Tibial artery (tissue), 4 donors: ENCODE measurements at regions not wholly inside any gene's neighbourhood (a gene's known extent, or its start where the extent isn't known, plus 50 kb on each side); places are given as distances from the start of the nearest gene placed in this dataset.

Source experiments
- DNase-seq, 2 donors: peaks; one replicate each; pipeline ENCODE4 v3.0.0-alpha.2; 2019
- H3K27ac ChIP-seq, 2 donors: fragments of 200-600 bp; sonication (generic) in 1 of 2; 1 replicate in 1 of 2; 2 replicates in 1 of 2; pipeline ENCODE4 v1.5.1; 2018 to 2019; ENCODE audit warnings: mild to moderate bottlenecking in 1 of 2
- H3K27me3 ChIP-seq, 2 donors: fragments of 200-600 bp; sonication (generic) in 1 of 2; one replicate each; pipeline versions ENCODE4 v1.5.1 to v1.6.0; 2016 to 2019
- H3K36me3 ChIP-seq, 3 donors: fragments of 200-600 bp; sonication (generic) in 2 of 3; one replicate each; pipeline ENCODE4 v1.5.1; 2016 to 2019; ENCODE audit warnings: mild to moderate bottlenecking in 2 of 3
- H3K4me1 ChIP-seq, 4 donors: fragments of 200-600 bp; sonication (generic) in 2 of 4; 1 replicate in 3 of 4; 2 replicates in 1 of 4; pipeline ENCODE4 v1.5.1; 2016 to 2019
- H3K4me3 ChIP-seq, 2 donors: fragments of 200-600 bp; sonication (generic) in 1 of 2; 1 replicate in 1 of 2; 2 replicates in 1 of 2; pipeline ENCODE4 v1.5.1; 2018 to 2019; ENCODE audit warnings: mild to moderate bottlenecking in 2 of 2
- H3K9me3 ChIP-seq, 3 donors: fragments of 200-600 bp; sonication (generic) in 1 of 3; one replicate each; pipeline ENCODE4 v1.5.1; 2016 to 2019
- CTCF ChIP-seq, 2 experiments: fragments of 200-600 bp in 1 of 2; fragments of 450-650 bp in 1 of 2; IDR thresholded peaks; one replicate each; pipeline ENCODE4 v1.5.1; 2017 to 2019; ENCODE audit warnings: antibody characterized with exemption in 2 of 2, mild to moderate bottlenecking in 1 of 2, moderate library complexity in 1 of 2
- intact Hi-C: fragments of 100-400 bp; cut with DNase I; formaldehyde crosslinking; loops from one replicate; pipeline ENCODE4 v1.15.0; 2023; ENCODE audit warnings: low total_unique reads

DNA sequence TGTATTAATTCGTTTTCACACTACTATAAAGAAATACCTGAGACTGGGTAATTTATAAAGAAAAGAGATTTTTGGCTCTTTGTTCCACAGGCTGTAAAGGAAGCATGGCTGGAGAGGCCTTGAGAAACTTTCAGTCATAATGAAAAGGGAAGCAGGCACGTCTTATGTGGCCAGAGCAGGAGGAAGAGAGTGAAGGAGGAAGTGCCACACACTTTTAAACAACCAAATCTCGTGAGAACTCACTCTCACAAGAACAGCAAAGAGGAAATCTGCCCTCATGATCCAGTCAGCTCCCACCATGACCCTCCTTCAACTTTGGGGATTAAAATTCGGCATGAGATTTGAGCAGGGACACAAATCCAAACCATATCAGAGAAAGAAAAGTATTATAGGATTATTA, 1255.9 kb upstream of the MIR17HG start:
- no peaks in the 10 kb centered on the region for H3K4me1 ChIP-seq
- DNase-seq = no peak
- intact Hi-C loops = no loop called here

GRCh38 chr13:90094357-90094756, 1253.1 kb upstream of the MIR17HG start:
- Histone ChIP-seq H3K9me3 (no peaks in the 10 kb centered on the region), H3K4me3 (no peak overlapping the region), H3K27ac (no peak overlapping the region), H3K27me3 (no peaks in the 10 kb centered on the region), H3K4me1 (no peaks in the 10 kb centered on the region), H3K36me3 (no peaks in the 10 kb centered on the region)
- no peak for DNase-seq
- intact Hi-C loops = no loop called here
- no peak for TF ChIP-seq CTCF (IDR thresholded peaks at IDR 0.05)

More for the DNA sequence above, 1255.9 kb upstream of the MIR17HG start:
- Histone ChIP-seq H3K4me3 (no peak overlapping the region), H3K27ac (no peak overlapping the region), H3K9me3 (no peaks in the 10 kb centered on the region), H3K27me3 (no peaks in the 10 kb centered on the region), H3K36me3 (no peaks in the 10 kb centered on the region)
- TF ChIP-seq CTCF (IDR thresholded peaks at IDR 0.05) = no peak

DNA sequence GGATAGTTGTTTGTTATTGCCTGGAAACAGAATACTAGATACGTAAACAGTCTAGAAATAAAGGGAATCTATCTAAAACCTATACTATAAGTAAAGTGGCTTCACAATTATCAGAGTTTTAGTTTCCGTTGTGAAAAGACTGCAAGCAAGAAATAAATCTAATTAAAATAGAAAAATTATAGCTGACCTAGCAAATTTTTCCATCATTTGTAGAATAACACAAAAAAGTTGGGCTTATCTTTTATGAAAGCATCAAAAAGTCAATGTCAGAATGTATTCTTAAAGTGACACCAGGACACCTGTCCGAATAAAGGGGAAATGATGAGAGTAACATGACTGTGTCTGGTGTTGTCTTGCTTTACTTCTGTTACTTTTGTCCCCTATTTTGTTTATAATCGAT, 1248.9 kb upstream of the MIR17HG start:
- no peak for TF ChIP-seq CTCF (IDR thresholded peaks at IDR 0.05)
- no peaks in the 10 kb centered on the region for H3K9me3 ChIP-seq
- H3K4me1 ChIP-seq = no peaks in the 10 kb centered on the region
- no peaks in the 10 kb centered on the region for H3K27me3 ChIP-seq
- intact Hi-C loops = no loop called here
- DNase-seq = no peak
- no peak overlapping the region for H3K27ac ChIP-seq
- no peaks in the 10 kb centered on the region for H3K36me3 ChIP-seq
- no peak overlapping the region for H3K4me3 ChIP-seq

DNA sequence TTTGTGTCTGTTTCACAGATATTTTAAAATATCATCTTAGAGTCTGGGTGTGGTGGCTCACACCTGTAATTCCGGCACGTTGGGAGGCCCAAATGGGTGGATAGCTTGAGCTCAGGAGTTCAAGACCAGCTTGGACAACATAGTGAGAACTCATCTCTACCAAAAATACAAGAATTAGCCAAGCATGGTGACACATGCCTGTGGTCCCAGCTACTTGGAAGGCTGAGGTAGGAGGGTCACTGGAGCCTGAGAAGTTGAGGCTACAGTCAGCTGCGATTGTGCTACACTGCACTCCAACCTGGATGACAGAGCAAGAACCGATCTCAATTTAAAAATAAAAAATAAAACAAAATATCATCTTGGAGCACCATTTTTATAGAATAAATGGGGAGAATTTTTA, 1247.6 kb upstream of the MIR17HG start:
- DNase-seq = no peak
- Histone ChIP-seq H3K4me3 (no peak overlapping the region), H3K27ac (no peak overlapping the region), H3K27me3 (no peaks in the 10 kb centered on the region), H3K9me3 (no peaks in the 10 kb centered on the region), H3K36me3 (no peaks in the 10 kb centered on the region), H3K4me1 (no peaks in the 10 kb centered on the region)
- no peak for TF ChIP-seq CTCF (IDR thresholded peaks at IDR 0.05)
- intact Hi-C loops = no loop called here

DNA sequence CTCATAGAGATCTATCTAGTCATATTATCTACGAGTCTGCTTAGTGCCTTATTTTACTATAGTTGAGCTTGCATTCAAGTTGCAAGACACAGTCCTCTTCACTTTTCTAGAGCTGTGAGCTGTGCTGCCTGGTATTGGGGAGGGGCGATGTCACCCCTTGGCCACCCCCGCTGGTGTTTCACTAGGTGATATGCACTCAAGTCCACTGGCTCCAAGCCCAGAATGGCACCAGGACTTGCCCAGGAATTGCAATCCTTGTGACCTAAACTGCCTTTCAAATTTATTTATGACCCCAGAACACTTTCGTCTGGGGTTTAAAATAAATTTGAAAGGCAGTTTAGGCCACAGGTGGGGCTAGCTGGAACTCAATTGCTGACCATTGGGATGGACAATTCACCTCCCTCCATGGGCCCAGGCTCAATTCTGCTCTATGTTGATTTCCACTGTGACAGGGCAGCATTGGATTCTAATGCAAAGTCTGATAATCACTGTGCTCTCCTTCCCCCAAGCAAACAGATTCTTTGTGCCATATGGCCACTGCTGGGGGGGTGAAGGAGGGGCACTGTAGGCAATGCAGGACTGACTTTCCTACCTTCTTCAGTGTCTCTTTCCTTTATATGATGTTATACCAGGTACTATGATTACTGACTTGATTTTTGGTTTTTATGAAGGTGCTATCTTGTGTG, 1244.2 kb upstream of the MIR17HG start:
- no peaks in the 10 kb centered on the region for H3K4me1 ChIP-seq
- H3K36me3 ChIP-seq = no peaks in the 10 kb centered on the region
- no peaks in the 10 kb centered on the region for H3K9me3 ChIP-seq
- DNase-seq = no peak
- no peaks in the 10 kb centered on the region for H3K27me3 ChIP-seq
- intact Hi-C loops = no loop called here
- H3K4me3 ChIP-seq = no peak overlapping the region
- H3K27ac ChIP-seq = no peak overlapping the region
- no peak for TF ChIP-seq CTCF (IDR thresholded peaks at IDR 0.05)

GRCh38 chr13:90104764-90105163, 1242.7 kb upstream of the MIR17HG start:
- DNase-seq = no peak
- Histone ChIP-seq H3K36me3 (no peaks in the 10 kb centered on the region), H3K27me3 (no peaks in the 10 kb centered on the region), H3K4me3 (no peak overlapping the region), H3K27ac (no peak overlapping the region), H3K4me1 (no peaks in the 10 kb centered on the region), H3K9me3 (no peaks in the 10 kb centered on the region)
- intact Hi-C loops = no loop called here
- no peak for TF ChIP-seq CTCF (IDR thresholded peaks at IDR 0.05)
